Heart left ventricle (tissue), 13 donors: ENCODE measurements at regions not wholly inside any gene's neighbourhood (a gene's known extent, or its start where the extent isn't known, plus 50 kb on each side); places are given as distances from the start of the nearest gene placed in this dataset.
"Not testable (repeated sequence)": the region's sequence is repeated elsewhere in the genome, so short reads cannot be mapped to it uniquely, and the experiment has no call there.

ENCODE experiments used
- CTCF ChIP-seq, 12 donors: fragments of 200-600 bp; sonication (generic) in 4 of 12; IDR thresholded peaks; one replicate each; pipeline versions ENCODE4 v1.5.0 to v1.8.0; 2018 to 2022; ENCODE audit warnings: antibody characterized with exemption in 12 of 12, mild to moderate bottlenecking in 5 of 12
- POLR2A ChIP-seq, 2 donors: fragments of 450-650 bp; IDR thresholded peaks; one replicate each; pipeline ENCODE4 v1.6.1; 2017; ENCODE audit warnings: antibody characterized with exemption in 2 of 2, mild to moderate bottlenecking in 2 of 2, moderate library complexity in 2 of 2
- donor health status: ischemic (EF 13 %, LVEDD 7.1; RV severe dilation, severe dysfunction).
- donor health status: DM: no; HTN: yes; CAD: no.
- donor health status: DM: no; HTN: no; CAD: no.
- donor health status: ischemic (EF 25% LVEDD 6.9; RV normal size, moderate dysfunction).
- donor health status: ischemic (EF 25% LVEDD 5.7; RV mildly dilated, moderate dysfunction).
- donor health status: ischemic (EF 35%, LVEDD 5.7; RV mildly dilated, moderate dysfunction).
- donor health status: nonischemic (EF 11% LVEDD 7.7; RV severe dilation, severe dysfunction).
- donor health status: DM: yes; HTN: yes; CAD: no.
- donor health status: PGD.
- donor health status: ischemic (EF 29% LVEDD 5.4; RV normal size, mild dysfunction).
- donor health status: nonischemic (EF 23%, LVEDD 6.1; RV moderate dilation, normal function).

GRCh38 chr2:91521944-91522343 is 2830.5 kb downstream of the RPIA start:
- TF ChIP-seq POLR2A, CTCF (IDR thresholded peaks at IDR 0.05): not testable (repeated sequence)
